ENCODE measurements at regions not wholly inside any gene's neighbourhood (a gene's known extent, or its start where the extent isn't known, plus 50 kb on each side); places are given as distances from the start of the nearest gene placed in this dataset.

- TF ChIP-seq CTCF (conservative IDR thresholded peaks at IDR 0.05 in 1 of 2, IDR thresholded peaks at IDR 0.05 in 1 of 2; ENCODE audit: extremely low read depth in 1 of 2, insufficient read depth in 1 of 2, low read depth in 1 of 2, low read length in 2 of 2) (no peak), EZH2 (IDR thresholded peaks at IDR 0.05; ENCODE audit: borderline replicate concordance, low read length) (no peak)
Observed at GRCh38 chr9:108225149-108225800, 630.5 kb downstream of the ACTL7B start.
